ENCODE measurements at regions not wholly inside any gene's neighbourhood (a gene's known extent, or its start where the extent isn't known, plus 50 kb on each side); places are given as distances from the start of the nearest gene placed in this dataset.

DNA sequence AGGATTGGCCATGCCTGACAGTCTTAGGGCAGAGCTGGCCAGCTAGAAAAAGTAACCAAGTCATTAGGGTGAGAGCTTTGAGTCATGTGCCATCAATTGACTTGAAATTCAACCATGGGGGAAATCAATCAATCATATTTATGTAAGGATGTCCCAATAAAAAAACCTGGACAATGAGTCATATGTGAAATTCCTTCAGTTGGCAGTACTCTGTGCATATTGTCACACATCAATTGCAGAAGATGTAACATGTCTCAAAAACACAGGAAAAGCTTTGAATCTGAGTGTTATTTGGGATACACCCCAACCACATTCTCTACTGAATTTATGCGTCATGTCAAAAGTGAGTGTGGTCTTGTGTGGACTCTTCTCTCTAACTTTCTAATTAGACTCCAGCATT, 1004.1 kb upstream of the NRXN1 start:
- H3K4me3 ChIP-seq, result no peak overlapping the region
- H3K4me1 ChIP-seq, result no peaks in the 10 kb centered on the region
- FAIRE-seq (no peak), ATAC-seq (no peak), DNase-seq (ENCODE audit: low read depth in 1 of 2, low spot score in 1 of 2) (no peak)
- POLR2A ChIA-PET, result no interaction called here
- H3K27ac ChIP-seq, result no peak overlapping the region
- no peaks in the 10 kb centered on the region for H3K9me3 ChIP-seq
- CTCF ChIA-PET, result no interaction called here
- H3K4me2 ChIP-seq, result no peak overlapping the region
- WGBS (ENCODE audit: missing lambda C conversion rate), result 100% methylated on average over 1 of the region's 1 CpG
- no peak for TF ChIP-seq FOSB (CRISPR knock-in tag; IDR thresholded peaks at IDR 0.05)
- TF ChIP-seq BHLHE40 (IDR thresholded peaks at IDR 0.05; ENCODE audit: low read depth, low read length), result no peak
- TF ChIP-seq SMC3 (IDR thresholded peaks at IDR 0.05), result no peak
- TF ChIP-seq ESRRA (IDR thresholded peaks at IDR 0.05; ENCODE audit: borderline replicate concordance, low read length), result no peak
- TF ChIP-seq TFCP2L1 (CRISPR knock-in tag; IDR thresholded peaks at IDR 0.05), result no peak
- TF ChIP-seq, protein P1, sequence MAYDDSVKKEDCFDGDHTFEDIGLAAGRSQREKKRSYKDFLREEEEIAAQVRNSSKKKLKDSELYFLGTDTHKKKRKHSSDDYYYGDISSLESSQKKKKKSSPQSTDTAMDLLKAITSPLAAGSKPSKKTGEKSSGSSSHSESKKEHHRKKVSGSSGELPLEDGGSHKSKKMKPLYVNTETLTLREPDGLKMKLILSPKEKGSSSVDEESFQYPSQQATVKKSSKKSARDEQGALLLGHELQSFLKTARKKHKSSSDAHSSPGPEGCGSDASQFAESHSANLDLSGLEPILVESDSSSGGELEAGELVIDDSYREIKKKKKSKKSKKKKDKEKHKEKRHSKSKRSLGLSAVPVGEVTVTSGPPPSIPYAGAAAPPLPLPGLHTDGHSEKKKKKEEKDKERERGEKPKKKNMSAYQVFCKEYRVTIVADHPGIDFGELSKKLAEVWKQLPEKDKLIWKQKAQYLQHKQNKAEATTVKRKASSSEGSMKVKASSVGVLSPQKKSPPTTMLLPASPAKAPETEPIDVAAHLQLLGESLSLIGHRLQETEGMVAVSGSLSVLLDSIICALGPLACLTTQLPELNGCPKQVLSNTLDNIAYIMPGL (CRISPR knock-in tag; IDR thresholded peaks at IDR 0.05; ENCODE audit: borderline replicate concordance), result no peak
- TF ChIP-seq POLR2AphosphoS2 (conservative IDR thresholded peaks at IDR 0.05; ENCODE audit: low read length), result no peak
- TF ChIP-seq, protein P2, sequence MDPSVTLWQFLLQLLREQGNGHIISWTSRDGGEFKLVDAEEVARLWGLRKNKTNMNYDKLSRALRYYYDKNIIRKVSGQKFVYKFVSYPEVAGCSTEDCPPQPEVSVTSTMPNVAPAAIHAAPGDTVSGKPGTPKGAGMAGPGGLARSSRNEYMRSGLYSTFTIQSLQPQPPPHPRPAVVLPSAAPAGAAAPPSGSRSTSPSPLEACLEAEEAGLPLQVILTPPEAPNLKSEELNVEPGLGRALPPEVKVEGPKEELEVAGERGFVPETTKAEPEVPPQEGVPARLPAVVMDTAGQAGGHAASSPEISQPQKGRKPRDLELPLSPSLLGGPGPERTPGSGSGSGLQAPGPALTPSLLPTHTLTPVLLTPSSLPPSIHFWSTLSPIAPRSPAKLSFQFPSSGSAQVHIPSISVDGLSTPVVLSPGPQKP (IDR thresholded peaks at IDR 0.05; ENCODE audit: low read depth, low read length), result no peak
- TF ChIP-seq, protein P3, sequence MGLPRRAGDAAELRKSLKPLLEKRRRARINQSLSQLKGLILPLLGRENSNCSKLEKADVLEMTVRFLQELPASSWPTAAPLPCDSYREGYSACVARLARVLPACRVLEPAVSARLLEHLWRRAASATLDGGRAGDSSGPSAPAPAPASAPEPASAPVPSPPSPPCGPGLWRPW (IDR thresholded peaks at IDR 0.05), result no peak
- TF ChIP-seq, protein P4, sequence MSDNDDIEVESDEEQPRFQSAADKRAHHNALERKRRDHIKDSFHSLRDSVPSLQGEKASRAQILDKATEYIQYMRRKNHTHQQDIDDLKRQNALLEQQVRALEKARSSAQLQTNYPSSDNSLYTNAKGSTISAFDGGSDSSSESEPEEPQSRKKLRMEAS (IDR thresholded peaks at IDR 0.05), result no peak
- TF ChIP-seq RCOR1 (IDR thresholded peaks at IDR 0.05; ENCODE audit: low read depth, low read length), result no peak
- no peak for TF ChIP-seq TP53 (CRISPR knock-in tag; IDR thresholded peaks at IDR 0.05)
- TF ChIP-seq KDM5A (IDR thresholded peaks at IDR 0.05), result no peak
- TF ChIP-seq, protein P5, sequence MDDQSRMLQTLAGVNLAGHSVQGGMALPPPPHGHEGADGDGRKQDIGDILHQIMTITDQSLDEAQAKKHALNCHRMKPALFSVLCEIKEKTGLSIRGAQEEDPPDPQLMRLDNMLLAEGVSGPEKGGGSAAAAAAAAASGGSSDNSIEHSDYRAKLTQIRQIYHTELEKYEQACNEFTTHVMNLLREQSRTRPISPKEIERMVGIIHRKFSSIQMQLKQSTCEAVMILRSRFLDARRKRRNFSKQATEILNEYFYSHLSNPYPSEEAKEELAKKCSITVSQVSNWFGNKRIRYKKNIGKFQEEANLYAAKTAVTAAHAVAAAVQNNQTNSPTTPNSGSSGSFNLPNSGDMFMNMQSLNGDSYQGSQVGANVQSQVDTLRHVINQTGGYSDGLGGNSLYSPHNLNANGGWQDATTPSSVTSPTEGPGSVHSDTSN (IDR thresholded peaks at IDR 0.05), result no peak
- TF ChIP-seq, protein P6, sequence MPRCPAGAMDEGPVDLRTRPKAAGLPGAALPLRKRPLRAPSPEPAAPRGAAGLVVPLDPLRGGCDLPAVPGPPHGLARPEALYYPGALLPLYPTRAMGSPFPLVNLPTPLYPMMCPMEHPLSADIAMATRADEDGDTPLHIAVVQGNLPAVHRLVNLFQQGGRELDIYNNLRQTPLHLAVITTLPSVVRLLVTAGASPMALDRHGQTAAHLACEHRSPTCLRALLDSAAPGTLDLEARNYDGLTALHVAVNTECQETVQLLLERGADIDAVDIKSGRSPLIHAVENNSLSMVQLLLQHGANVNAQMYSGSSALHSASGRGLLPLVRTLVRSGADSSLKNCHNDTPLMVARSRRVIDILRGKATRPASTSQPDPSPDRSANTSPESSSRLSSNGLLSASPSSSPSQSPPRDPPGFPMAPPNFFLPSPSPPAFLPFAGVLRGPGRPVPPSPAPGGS (IDR thresholded peaks at IDR 0.05), result no peak
- TF ChIP-seq JUNB (IDR thresholded peaks at IDR 0.05), result no peak
- no peak for TF ChIP-seq ZNF302 (CRISPR knock-in tag; IDR thresholded peaks at IDR 0.05)
- no peak for TF ChIP-seq CBX2 (IDR thresholded peaks at IDR 0.05; ENCODE audit: borderline replicate concordance, low read depth)

DNA sequence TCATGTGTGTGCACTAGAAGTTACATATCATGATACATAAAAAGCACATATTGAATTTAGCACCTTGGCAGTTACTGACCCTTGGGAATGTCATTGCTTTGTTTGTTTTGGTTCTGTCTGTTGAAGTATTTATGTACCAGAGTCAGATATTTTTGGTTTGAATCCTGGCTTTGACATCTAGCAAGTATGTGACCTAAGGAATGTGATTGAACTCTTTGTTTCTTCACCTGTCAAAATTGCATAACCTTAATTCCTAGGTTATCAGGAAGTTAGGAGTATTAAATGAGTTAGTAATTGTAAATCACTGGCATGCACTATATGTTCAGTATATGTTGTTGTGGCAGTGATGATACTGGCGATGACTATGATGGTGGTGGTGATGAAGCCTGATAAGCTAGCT, 1003.5 kb upstream of the NRXN1 start:
- no peak overlapping the region for H3K4me3 ChIP-seq
- ChIA-PET POLR2A (no interaction called here), CTCF (no interaction called here)
- FAIRE-seq, result no peak
- WGBS (ENCODE audit: missing lambda C conversion rate), result 27% methylated on average over 1 of the region's 1 CpG
- no peaks in the 10 kb centered on the region for H3K4me1 ChIP-seq
- H3K27ac ChIP-seq, result no peak overlapping the region
- TF ChIP-seq JUN (IDR thresholded peaks at IDR 0.05) (no peak), KDM5A (IDR thresholded peaks at IDR 0.05) (no peak), SREBF2 (IDR thresholded peaks at IDR 0.05) (no peak), TP53 (CRISPR knock-in tag; IDR thresholded peaks at IDR 0.05) (no peak), ESRRA (IDR thresholded peaks at IDR 0.05; ENCODE audit: borderline replicate concordance, low read length) (no peak), ZC3H11A (IDR thresholded peaks at IDR 0.05) (no peak), GATA3 (IDR thresholded peaks at IDR 0.05; ENCODE audit: borderline replicate concordance) (no peak)
- TF ChIP-seq, protein P3 (IDR thresholded peaks at IDR 0.05), result no peak
- H3K9me3 ChIP-seq, result no peaks in the 10 kb centered on the region
- ATAC-seq, result no peak
- DNase-seq (ENCODE audit: low read depth in 1 of 2, low spot score in 1 of 2), result no peak
- no peak overlapping the region for H3K4me2 ChIP-seq

All from A549 (cell line).